HL-60 (cell line): ENCODE measurements at regions not wholly inside any gene's neighbourhood (a gene's known extent, or its start where the extent isn't known, plus 50 kb on each side); places are given as distances from the start of the nearest gene placed in this dataset.

ENCODE experiments used
- DNase-seq, 2 experiments: peaks; one replicate each; pipeline ENCODE4 v3.0.0-alpha.2; 2010 to 2020; ENCODE audit warnings: low read depth in 1 of 2, low spot score in 1 of 2
- H3K27ac ChIP-seq: fragments of 250-450 bp; sonication (Bioruptor Pico); replicated peaks from 2 replicates; pipeline ENCODE4 v1.5.1; 2020; ENCODE audit warnings: mild to moderate bottlenecking, moderate library complexity
- H3K27me3 ChIP-seq: fragments of 250-450 bp; sonication (Bioruptor Pico); 2 replicates; pipeline ENCODE4 v1.5.1; 2021; ENCODE audit warnings: mild to moderate bottlenecking, moderate library complexity; ENCODE audit not compliant: insufficient read depth, poor library complexity, severe bottlenecking
- H3K4me3 ChIP-seq: replicated peaks from 2 replicates; pipeline ENCODE4 v1.5.1; 2011; ENCODE audit warnings: mild to moderate bottlenecking, control low read depth, low read length; ENCODE audit not compliant: insufficient read depth
- GABPA ChIP-seq: IDR thresholded peaks from 2 replicates; pipeline ENCODE4 v1.6.1; 2012; ENCODE audit warnings: low read depth
- POLR2AphosphoS5 ChIP-seq: IDR thresholded peaks from 2 replicates; pipeline ENCODE4 v1.6.1; 2012; ENCODE audit warnings: low read depth
- SPI1 ChIP-seq: IDR thresholded peaks from 2 replicates; pipeline ENCODE4 v1.6.1; 2012; ENCODE audit warnings: low read depth, mild to moderate bottlenecking, borderline replicate concordance
- TF ChIP-seq, protein P1 (sequence below): IDR thresholded peaks from one replicate; pipeline ENCODE4 v1.5.1; 2011; ENCODE audit warnings: low read length, control low read depth, inconsistent platforms; ENCODE audit not compliant: insufficient read depth
- TF ChIP-seq, protein P2 (sequence below): IDR thresholded peaks from 2 replicates; pipeline ENCODE4 v1.6.1; 2012; ENCODE audit warnings: low read depth; ENCODE audit not compliant: insufficient replicate concordance

DNA sequence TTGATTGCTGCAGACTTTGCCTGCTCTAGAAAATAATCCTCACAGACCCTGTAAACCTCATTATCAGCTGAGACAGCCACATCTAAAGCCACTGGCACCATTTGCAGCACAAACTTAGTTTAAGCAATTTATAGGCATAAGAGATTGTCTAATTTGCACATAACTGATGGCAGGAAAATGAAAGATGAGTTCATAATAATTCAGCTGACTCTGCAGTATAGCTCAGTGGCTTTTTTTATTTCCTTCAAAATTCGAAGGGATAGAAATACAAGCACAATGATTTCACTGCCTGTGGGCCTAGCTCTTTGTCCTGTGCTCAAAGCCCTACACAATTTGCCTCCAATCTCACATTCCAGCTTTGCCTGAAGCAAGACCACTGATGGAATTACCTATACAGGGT lies 341.2 kb downstream of the RAD51AP2 start:
- Histone ChIP-seq H3K4me3 (no peak overlapping the region), H3K27ac (no peak overlapping the region), H3K27me3 (no peaks in the 10 kb centered on the region)
- TF ChIP-seq POLR2AphosphoS5 = no peak
- TF ChIP-seq GABPA = no peak
- TF ChIP-seq, protein P1, sequence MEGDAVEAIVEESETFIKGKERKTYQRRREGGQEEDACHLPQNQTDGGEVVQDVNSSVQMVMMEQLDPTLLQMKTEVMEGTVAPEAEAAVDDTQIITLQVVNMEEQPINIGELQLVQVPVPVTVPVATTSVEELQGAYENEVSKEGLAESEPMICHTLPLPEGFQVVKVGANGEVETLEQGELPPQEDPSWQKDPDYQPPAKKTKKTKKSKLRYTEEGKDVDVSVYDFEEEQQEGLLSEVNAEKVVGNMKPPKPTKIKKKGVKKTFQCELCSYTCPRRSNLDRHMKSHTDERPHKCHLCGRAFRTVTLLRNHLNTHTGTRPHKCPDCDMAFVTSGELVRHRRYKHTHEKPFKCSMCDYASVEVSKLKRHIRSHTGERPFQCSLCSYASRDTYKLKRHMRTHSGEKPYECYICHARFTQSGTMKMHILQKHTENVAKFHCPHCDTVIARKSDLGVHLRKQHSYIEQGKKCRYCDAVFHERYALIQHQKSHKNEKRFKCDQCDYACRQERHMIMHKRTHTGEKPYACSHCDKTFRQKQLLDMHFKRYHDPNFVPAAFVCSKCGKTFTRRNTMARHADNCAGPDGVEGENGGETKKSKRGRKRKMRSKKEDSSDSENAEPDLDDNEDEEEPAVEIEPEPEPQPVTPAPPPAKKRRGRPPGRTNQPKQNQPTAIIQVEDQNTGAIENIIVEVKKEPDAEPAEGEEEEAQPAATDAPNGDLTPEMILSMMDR = no peak
- TF ChIP-seq, protein P2, sequence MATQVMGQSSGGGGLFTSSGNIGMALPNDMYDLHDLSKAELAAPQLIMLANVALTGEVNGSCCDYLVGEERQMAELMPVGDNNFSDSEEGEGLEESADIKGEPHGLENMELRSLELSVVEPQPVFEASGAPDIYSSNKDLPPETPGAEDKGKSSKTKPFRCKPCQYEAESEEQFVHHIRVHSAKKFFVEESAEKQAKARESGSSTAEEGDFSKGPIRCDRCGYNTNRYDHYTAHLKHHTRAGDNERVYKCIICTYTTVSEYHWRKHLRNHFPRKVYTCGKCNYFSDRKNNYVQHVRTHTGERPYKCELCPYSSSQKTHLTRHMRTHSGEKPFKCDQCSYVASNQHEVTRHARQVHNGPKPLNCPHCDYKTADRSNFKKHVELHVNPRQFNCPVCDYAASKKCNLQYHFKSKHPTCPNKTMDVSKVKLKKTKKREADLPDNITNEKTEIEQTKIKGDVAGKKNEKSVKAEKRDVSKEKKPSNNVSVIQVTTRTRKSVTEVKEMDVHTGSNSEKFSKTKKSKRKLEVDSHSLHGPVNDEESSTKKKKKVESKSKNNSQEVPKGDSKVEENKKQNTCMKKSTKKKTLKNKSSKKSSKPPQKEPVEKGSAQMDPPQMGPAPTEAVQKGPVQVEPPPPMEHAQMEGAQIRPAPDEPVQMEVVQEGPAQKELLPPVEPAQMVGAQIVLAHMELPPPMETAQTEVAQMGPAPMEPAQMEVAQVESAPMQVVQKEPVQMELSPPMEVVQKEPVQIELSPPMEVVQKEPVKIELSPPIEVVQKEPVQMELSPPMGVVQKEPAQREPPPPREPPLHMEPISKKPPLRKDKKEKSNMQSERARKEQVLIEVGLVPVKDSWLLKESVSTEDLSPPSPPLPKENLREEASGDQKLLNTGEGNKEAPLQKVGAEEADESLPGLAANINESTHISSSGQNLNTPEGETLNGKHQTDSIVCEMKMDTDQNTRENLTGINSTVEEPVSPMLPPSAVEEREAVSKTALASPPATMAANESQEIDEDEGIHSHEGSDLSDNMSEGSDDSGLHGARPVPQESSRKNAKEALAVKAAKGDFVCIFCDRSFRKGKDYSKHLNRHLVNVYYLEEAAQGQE = no peak
- TF ChIP-seq SPI1 = no peak
- no peak for DNase-seq

DNA sequence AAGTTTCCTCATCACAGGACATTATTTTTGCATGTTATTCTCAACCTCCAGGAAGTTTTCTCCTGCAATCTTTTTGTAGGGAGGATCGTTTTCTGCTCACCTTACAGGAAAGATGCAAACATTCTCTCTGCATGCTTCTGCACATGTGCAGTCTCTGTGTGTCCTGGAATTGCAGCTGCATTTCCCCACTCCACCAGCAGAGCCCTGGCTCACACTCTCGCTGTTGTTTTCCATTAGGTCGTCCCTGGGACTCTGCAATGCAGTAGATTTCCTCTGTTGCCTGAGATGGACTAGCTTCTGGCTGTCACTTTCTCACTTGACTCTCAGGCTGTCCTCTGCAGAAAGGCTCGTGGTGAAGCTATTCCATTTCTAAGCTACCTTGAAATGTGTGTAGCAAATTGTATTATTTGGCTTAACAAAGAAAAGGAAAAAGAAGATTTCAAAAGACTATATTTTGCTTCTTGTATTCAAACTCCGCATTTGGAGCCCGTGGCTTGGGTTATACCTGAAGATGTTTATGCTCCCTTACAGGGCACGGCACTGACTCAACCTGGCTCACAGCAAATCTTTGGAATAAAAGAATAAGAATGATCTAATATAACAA lies 346.7 kb downstream of the RAD51AP2 start:
- no peak for TF ChIP-seq GABPA
- TF ChIP-seq, protein P2 = no peak
- TF ChIP-seq, protein P1 = peak; percentile 48
- Histone ChIP-seq H3K4me3 (no peak overlapping the region), H3K27me3 (no peaks in the 10 kb centered on the region), H3K27ac (no peak overlapping the region)
- DNase-seq = peak in 1 of 2 experiments; percentile 4

DNA sequence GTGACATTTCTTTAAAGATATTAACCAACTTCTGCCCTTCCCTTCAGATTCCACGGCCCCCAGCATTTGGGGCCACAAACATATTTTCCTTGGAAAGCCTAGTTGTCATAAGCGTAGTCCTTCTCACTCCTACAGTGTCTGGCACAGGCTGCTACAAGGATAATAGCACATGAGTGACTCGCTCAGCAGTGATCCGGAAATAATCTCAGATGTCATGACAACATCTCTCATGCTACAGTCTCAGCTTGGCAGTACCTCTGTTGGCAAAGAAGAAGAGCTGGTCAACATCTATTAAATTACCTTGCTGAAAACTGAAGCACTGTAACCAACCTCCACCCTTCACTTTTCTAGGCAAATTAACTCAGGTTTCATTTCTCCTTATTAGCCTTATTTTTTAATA lies 351.7 kb downstream of the RAD51AP2 start:
- TF ChIP-seq GABPA (no peak), POLR2AphosphoS5 (no peak), SPI1 (no peak)
- TF ChIP-seq, protein P2 = no peak
- TF ChIP-seq, protein P1 = no peak
- DNase-seq = no peak
- Histone ChIP-seq H3K27ac (no peak overlapping the region), H3K4me3 (no peak overlapping the region), H3K27me3 (no peaks in the 10 kb centered on the region)
